Mesothelial cell of epicardium (in vitro differentiated cells): ENCODE measurements at regions not wholly inside any gene's neighbourhood (a gene's known extent, or its start where the extent isn't known, plus 50 kb on each side); places are given as distances from the start of the nearest gene placed in this dataset.

ENCODE experiments used
- DNase-seq, 2 experiments: peaks; one replicate each; pipeline ENCODE4 v3.0.0; 2021; ENCODE audit warnings: low spot score in 2 of 2; ENCODE audit not compliant: unreplicated experiment in 2 of 2
- H3K27ac Mint-ChIP-seq: 2 replicates; pipeline ENCODE4 v1.8.0; 2021; ENCODE audit warnings: mixed read lengths
- H3K27me3 Mint-ChIP-seq: 2 replicates; pipeline ENCODE4 v1.8.0; 2021; ENCODE audit warnings: low read depth, mixed read lengths
- H3K36me3 Mint-ChIP-seq: 2 replicates; pipeline ENCODE4 v1.8.0; 2021; ENCODE audit warnings: mixed read lengths
- H3K4me1 Mint-ChIP-seq: 2 replicates; pipeline ENCODE4 v1.8.0; 2021; ENCODE audit warnings: mixed read lengths
- H3K4me3 Mint-ChIP-seq: 2 replicates; pipeline ENCODE4 v1.8.0; 2021; ENCODE audit warnings: mild to moderate bottlenecking, moderate library complexity, mixed read lengths
- H3K9me3 Mint-ChIP-seq: 2 replicates; pipeline ENCODE4 v1.8.0; 2021; ENCODE audit warnings: mixed read lengths
- CTCF ChIP-seq: fragments of 200-600 bp; sonication (generic); IDR thresholded peaks from one replicate; pipeline ENCODE4 v1.5.0; 2021; ENCODE audit warnings: antibody characterized with exemption; ENCODE audit not compliant: unreplicated experiment

GRCh38 chr12:59230334-59230733, 310.0 kb upstream of the LRIG3 start:
- no peak for TF ChIP-seq CTCF
- H3K27ac Mint-ChIP-seq = no peak overlapping the region
- H3K27me3 Mint-ChIP-seq = no peaks in the 10 kb centered on the region
- peaks cover 13% of the 10 kb centered on the region for H3K9me3 Mint-ChIP-seq
- no peaks in the 10 kb centered on the region for H3K4me1 Mint-ChIP-seq
- no peak for DNase-seq
- H3K36me3 Mint-ChIP-seq = no peaks in the 10 kb centered on the region
- H3K4me3 Mint-ChIP-seq = no peak overlapping the region

- Mint-ChIP-seq H3K4me1 (no peaks in the 10 kb centered on the region), H3K36me3 (no peaks in the 10 kb centered on the region), H3K9me3 (peaks cover 5% of the 10 kb centered on the region), H3K27me3 (no peaks in the 10 kb centered on the region), H3K4me3 (no peak overlapping the region), H3K27ac (no peak overlapping the region)
- no peak for TF ChIP-seq CTCF
- DNase-seq = no peak
These were observed 298.8 kb upstream of the LRIG3 start for GRCh38 chr12:59219148-59219547.

GRCh38 chr12:59196989-59197388, 276.7 kb upstream of the LRIG3 start:
- DNase-seq = no peak
- no peak for TF ChIP-seq CTCF
- Mint-ChIP-seq H3K4me3 (no peak overlapping the region), H3K27ac (no peak overlapping the region), H3K4me1 (no peaks in the 10 kb centered on the region), H3K36me3 (no peaks in the 10 kb centered on the region), H3K9me3 (peaks cover 6% of the 10 kb centered on the region), H3K27me3 (peaks cover 8% of the 10 kb centered on the region)

- Mint-ChIP-seq H3K4me1 (no peaks in the 10 kb centered on the region), H3K36me3 (no peaks in the 10 kb centered on the region), H3K27me3 (peaks cover 8% of the 10 kb centered on the region), H3K4me3 (no peak overlapping the region), H3K27ac (no peak overlapping the region), H3K9me3 (peaks cover 6% of the 10 kb centered on the region)
- no peak for TF ChIP-seq CTCF
- DNase-seq = no peak
These were observed 274.5 kb upstream of the LRIG3 start for GRCh38 chr12:59194794-59195193.

- H3K4me3 Mint-ChIP-seq = no peak overlapping the region
- H3K27me3 Mint-ChIP-seq = peaks cover 8% of the 10 kb centered on the region
- no peak overlapping the region for H3K27ac Mint-ChIP-seq
- H3K9me3 Mint-ChIP-seq = peaks cover 6% of the 10 kb centered on the region
- H3K36me3 Mint-ChIP-seq = no peaks in the 10 kb centered on the region
- no peak for TF ChIP-seq CTCF
- DNase-seq = no peak
- H3K4me1 Mint-ChIP-seq = no peaks in the 10 kb centered on the region
These were observed 273.3 kb upstream of the LRIG3 start for GRCh38 chr12:59193476-59194050.

GRCh38 chr12:59191372-59191771, 271.1 kb upstream of the LRIG3 start:
- Mint-ChIP-seq H3K36me3 (no peaks in the 10 kb centered on the region), H3K4me1 (no peaks in the 10 kb centered on the region), H3K9me3 (peaks cover 6% of the 10 kb centered on the region), H3K27me3 (peaks cover 8% of the 10 kb centered on the region), H3K4me3 (no peak overlapping the region), H3K27ac (no peak overlapping the region)
- no peak for DNase-seq
- no peak for TF ChIP-seq CTCF
